ENCODE measurements at regions not wholly inside any gene's neighbourhood (a gene's known extent, or its start where the extent isn't known, plus 50 kb on each side); places are given as distances from the start of the nearest gene placed in this dataset.
"Not testable (repeated sequence)": the region's sequence is repeated elsewhere in the genome, so short reads cannot be mapped to it uniquely, and the experiment has no call there.

DNA sequence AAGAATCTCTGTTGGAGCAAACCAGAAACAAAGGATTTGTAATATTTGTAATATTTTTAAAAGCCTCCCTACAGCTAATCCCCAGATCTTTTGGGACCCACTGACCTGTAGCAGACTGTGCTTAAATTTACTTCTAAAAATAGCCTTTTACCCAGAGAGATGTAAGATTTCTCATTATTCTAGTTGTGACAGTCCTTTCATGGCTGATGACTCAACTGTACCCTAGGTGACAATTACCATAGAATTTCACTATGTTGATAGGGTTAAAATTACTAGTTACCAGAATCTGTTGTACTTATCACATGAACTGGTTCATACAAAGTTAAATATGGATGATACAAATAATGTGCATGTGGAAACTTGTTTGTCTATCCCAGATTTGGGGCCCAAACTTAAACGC, 543.9 kb upstream of the SEMA6A start:
- TF ChIP-seq, protein P1, sequence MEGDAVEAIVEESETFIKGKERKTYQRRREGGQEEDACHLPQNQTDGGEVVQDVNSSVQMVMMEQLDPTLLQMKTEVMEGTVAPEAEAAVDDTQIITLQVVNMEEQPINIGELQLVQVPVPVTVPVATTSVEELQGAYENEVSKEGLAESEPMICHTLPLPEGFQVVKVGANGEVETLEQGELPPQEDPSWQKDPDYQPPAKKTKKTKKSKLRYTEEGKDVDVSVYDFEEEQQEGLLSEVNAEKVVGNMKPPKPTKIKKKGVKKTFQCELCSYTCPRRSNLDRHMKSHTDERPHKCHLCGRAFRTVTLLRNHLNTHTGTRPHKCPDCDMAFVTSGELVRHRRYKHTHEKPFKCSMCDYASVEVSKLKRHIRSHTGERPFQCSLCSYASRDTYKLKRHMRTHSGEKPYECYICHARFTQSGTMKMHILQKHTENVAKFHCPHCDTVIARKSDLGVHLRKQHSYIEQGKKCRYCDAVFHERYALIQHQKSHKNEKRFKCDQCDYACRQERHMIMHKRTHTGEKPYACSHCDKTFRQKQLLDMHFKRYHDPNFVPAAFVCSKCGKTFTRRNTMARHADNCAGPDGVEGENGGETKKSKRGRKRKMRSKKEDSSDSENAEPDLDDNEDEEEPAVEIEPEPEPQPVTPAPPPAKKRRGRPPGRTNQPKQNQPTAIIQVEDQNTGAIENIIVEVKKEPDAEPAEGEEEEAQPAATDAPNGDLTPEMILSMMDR (IDR thresholded peaks at IDR 0.05; ENCODE audit: low read depth, low read length), result no peak
- H3K4me3 ChIP-seq (ENCODE audit: low read depth, low read length), result no peak overlapping the region

DNA sequence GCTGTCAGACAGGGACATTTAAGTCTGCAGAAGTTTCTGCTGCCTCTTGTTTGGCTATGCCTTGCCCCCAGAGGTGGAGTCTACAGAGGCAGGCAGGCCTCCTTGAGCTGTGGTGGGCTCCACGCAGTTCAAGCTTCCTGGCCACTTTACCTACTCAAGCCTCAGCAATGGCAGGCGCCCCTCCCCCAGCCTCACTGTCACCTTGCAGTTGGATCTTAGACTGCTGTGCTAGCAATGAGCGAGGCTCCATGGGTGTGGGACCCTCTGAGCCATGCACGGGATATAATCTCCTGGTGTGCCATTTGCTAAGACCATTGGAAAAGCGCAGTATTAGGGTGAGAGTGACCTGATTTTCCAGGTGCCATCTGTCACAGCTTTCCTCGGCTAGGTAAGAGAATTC, 542.7 kb upstream of the SEMA6A start:
- H3K4me3 ChIP-seq (ENCODE audit: low read depth, low read length), result not testable (repeated sequence)

DNA sequence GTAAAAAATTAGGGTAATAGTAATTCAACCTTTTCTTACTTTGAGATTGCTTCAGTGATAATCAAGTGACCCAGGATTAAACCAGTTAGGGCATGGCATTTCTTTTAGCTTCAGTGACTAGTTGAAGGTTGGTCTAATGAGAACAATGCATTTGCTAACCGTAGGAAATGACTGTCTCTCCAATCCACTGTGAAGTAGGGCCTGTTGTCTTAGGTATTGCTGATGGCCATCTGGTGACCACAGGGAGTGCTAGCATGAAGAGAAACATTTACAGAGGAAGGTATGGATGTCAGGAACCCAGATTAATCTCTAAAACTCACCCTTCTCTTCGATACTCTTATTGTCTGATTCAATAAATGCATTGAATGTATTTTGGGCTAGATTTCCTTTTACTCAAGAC, 535.9 kb upstream of the SEMA6A start:
- TF ChIP-seq, protein P1 (IDR thresholded peaks at IDR 0.05; ENCODE audit: low read depth, low read length), result no peak
- H3K4me3 ChIP-seq (ENCODE audit: low read depth, low read length), result no peak overlapping the region

GRCh38 chr5:117107859-117108258, 533.2 kb upstream of the SEMA6A start:
- H3K4me3 ChIP-seq (ENCODE audit: low read depth, low read length), result no peak overlapping the region
- TF ChIP-seq, protein P1 (IDR thresholded peaks at IDR 0.05; ENCODE audit: low read depth, low read length), result no peak

DNA sequence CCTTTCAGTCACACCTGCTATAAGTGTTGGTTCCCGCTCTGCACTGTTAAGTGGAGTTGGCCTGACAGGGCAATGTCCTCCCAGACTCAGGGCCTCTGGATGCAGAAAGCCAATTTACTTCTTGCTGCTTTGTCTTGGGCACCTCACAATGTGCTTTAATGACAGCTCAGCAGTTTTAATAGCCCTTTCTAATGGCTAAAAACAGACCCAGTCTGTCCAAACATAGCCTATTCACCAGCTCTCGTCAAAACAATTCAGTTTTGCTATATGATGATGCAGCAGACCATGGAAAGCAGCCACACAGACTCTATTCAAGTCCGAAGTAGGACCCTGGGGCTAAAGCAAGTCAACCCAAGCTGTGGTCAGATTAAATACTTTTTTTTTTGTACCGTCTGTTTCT, 529.1 kb upstream of the SEMA6A start:
- TF ChIP-seq, protein P1 (IDR thresholded peaks at IDR 0.05; ENCODE audit: low read depth, low read length), result no peak

DNA sequence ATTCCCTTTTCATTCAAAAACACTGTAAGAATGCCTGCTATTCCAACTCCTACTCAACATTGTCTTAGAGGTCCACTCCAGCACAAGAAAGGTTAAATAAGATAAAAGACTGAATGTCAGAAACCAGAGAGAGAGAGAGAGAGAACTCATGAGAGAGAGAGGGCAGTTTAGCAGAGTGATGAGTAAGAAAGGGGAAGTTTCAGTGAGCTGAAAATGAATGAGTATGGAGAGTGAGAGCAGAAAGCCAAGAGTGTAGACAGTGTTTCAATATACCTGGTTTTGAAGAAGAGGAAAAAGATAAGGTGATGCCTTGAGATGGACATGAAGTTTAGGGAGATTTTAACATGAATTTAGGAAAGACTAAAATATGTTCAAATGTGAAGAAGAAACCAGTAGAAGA, 528.0 kb upstream of the SEMA6A start:
- H3K4me3 ChIP-seq (ENCODE audit: low read depth, low read length), result no peak overlapping the region
- TF ChIP-seq, protein P1 (IDR thresholded peaks at IDR 0.05; ENCODE audit: low read depth, low read length), result no peak

More for the DNA sequence above, 529.1 kb upstream of the SEMA6A start:
- H3K4me3 ChIP-seq (ENCODE audit: low read depth, low read length), result no peak overlapping the region

DNA sequence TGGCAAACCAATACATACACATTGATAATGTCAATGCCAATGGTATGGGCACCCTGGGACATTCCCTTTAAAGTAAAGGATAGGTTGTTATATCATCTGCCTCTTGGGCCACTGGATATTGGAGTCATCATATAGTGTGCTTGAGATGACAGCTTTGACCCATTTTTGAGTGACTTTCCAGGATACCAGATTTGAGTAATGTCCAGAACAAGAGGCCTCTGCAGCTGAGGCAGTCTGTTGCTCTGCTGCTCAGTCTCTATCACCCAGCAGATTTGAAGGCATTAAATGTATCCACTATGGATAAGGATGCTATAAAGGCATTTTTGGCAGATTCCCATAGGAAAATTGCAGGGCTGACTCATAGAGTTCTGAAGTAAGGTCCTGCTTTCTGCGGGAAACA, 525.6 kb upstream of the SEMA6A start:
- H3K4me3 ChIP-seq (ENCODE audit: low read depth, low read length), result no peak overlapping the region
- TF ChIP-seq, protein P1 (IDR thresholded peaks at IDR 0.05; ENCODE audit: low read depth, low read length), result no peak

DNA sequence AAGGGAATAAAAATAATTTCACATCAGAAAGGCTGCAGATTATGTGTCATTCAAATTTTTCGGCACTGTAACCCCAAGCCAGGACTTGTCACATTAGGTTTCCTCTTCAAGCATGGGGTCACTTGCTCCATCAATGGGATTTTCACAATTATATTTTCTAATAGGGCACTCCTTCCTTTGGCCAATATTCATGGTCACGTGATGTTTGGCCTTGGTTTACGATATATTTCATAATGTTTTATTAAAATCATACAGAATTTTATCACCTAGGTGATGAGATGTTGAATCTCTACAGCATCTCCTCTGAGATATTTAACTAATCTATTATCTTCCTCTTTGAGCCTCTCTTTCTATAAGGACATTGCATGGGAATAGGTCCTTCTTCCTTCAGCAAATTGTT, 523.5 kb upstream of the SEMA6A start:
- no peak overlapping the region for H3K4me3 ChIP-seq (ENCODE audit: low read depth, low read length)
- TF ChIP-seq, protein P1 (IDR thresholded peaks at IDR 0.05; ENCODE audit: low read depth, low read length), result no peak

Measured in WI38 (cell line).